GM12891 (cell line): ENCODE measurements at regions not wholly inside any gene's neighbourhood (a gene's known extent, or its start where the extent isn't known, plus 50 kb on each side); places are given as distances from the start of the nearest gene placed in this dataset.

ENCODE experiments used
- POLR2A ChIP-seq: IDR thresholded peaks from 2 replicates; pipeline ENCODE4 v1.6.1; 2011; ENCODE audit warnings: low read depth, low read length, control low read depth
- POLR2AphosphoS5 ChIP-seq: IDR thresholded peaks from 2 replicates; pipeline ENCODE4 v1.6.1; 2011; ENCODE audit warnings: low read depth, low read length, control low read depth

GRCh38 chr6:140446241-140446640 is 1071.8 kb upstream of the CITED2 start:
- no peak for TF ChIP-seq POLR2AphosphoS5
- no peak for TF ChIP-seq POLR2A
